GM12878 (cell line): ENCODE measurements at regions not wholly inside any gene's neighbourhood (a gene's known extent, or its start where the extent isn't known, plus 50 kb on each side); places are given as distances from the start of the nearest gene placed in this dataset.

Experiments
- ATAC-seq: fragments of 200-7000 bp; cut with Tn5 transposase; 3 replicates; pipeline ENCODE4 v1.9.1; 2020; ENCODE audit warnings: mild to moderate bottlenecking, moderate library complexity
- BruUV-seq: library from RNA; stranded (reverse); fragments of 400-500 nt; replicated peaks from 2 replicates; lab custom pipeline; 2021; lab: Mats Ljungman, UMichigan
- CTCF ChIA-PET: fragments of 300-600 bp; sonication (Branson Sonifier 250); formaldehyde crosslinking; extraction: SDS; loops from one replicate; lab custom pipeline; 2021; ENCODE audit warnings: inconsistent platforms; lab: Yijun Ruan, JAX
- POLR2A ChIA-PET: fragments of 350-600 bp; formaldehyde crosslinking; extraction: SDS; loops from one replicate; lab custom pipeline; 2021; ENCODE audit warnings: inconsistent platforms; lab: Charles Lee
- RAD21 ChIA-PET: fragments of 300-600 bp; sonication (Branson Sonifier 250); formaldehyde crosslinking; loops from one replicate; lab custom pipeline; 2023; ENCODE audit warnings: antibody characterized with exemption; ENCODE audit not compliant: unreplicated experiment; lab: Charles Lee
- SMC1A ChIA-PET: fragments of 300-600 bp; sonication (Branson Sonifier 250); formaldehyde crosslinking; loops from one replicate; lab custom pipeline; 2023; ENCODE audit not compliant: unreplicated experiment, uncharacterized antibody; lab: Charles Lee
- DNase-seq: peaks from one replicate; pipeline ENCODE4 v3.0.0-alpha.2; 2011; ENCODE audit warnings: low read depth, low spot score
- FAIRE-seq: peaks from 3 replicates; lab custom pipeline; 2011; peaks lifted over from hg19 to GRCh38; lab: Jason Lieb, UNC
- H2AFZ ChIP-seq: 2 replicates; pipeline ENCODE4 v1.6.0; 2011; ENCODE audit warnings: low read depth, low read length, control low read depth; ENCODE audit not compliant: control insufficient read depth
- H3K27ac ChIP-seq: 2 replicates; pipeline ENCODE4 v1.5.1; 2011; ENCODE audit warnings: control low read depth; ENCODE audit not compliant: control insufficient read depth, insufficient read depth
- H3K27me3 ChIP-seq, 2 experiments: replicated peaks in 1 of 2; 2 replicates each; pipeline versions ENCODE4 v1.6.0 to v1.6.1; 2011; ENCODE audit warnings: low read length in 1 of 2; ENCODE audit not compliant: control insufficient read depth in 2 of 2, insufficient read depth in 2 of 2
- H3K36me3 ChIP-seq, 2 experiments: 2 replicates each; pipeline ENCODE4 v1.5.1; 2011; ENCODE audit warnings: low read length in 1 of 2; ENCODE audit not compliant: control insufficient read depth in 2 of 2, insufficient read depth in 2 of 2
- H3K4me1 ChIP-seq: 2 replicates; pipeline ENCODE4 v1.6.1; 2011; ENCODE audit warnings: mild to moderate bottlenecking, low read length, moderate library complexity, mixed read lengths; ENCODE audit not compliant: control insufficient read depth, insufficient read depth
- H3K4me2 ChIP-seq: 2 replicates; pipeline ENCODE4 v1.6.0; 2011; ENCODE audit warnings: control low read depth; ENCODE audit not compliant: control insufficient read depth, insufficient read depth
- H3K4me3 ChIP-seq: fragments of 200-600 bp; sonication (generic); 2 replicates; pipeline ENCODE4 v1.5.1; 2016
- H3K79me2 ChIP-seq: 2 replicates; pipeline ENCODE4 v1.6.0; 2011; ENCODE audit warnings: low read length; ENCODE audit not compliant: control insufficient read depth, insufficient read depth
- H3K9ac ChIP-seq: 2 replicates; pipeline ENCODE4 v1.8.0; 2011; ENCODE audit warnings: low read length, control low read depth, mixed read lengths; ENCODE audit not compliant: control insufficient read depth, insufficient read depth
- H3K9me3 ChIP-seq: replicated peaks from 3 replicates; pipeline ENCODE4 v1.5.1; 2011; ENCODE audit warnings: mild to moderate bottlenecking, low read length; ENCODE audit not compliant: control insufficient read depth, insufficient read depth
- H4K20me1 ChIP-seq: 2 replicates; pipeline ENCODE4 v1.6.0; 2011; ENCODE audit not compliant: control insufficient read depth, insufficient read depth
- CBX5 ChIP-seq: sonication (generic); IDR thresholded peaks from 2 replicates; pipeline ENCODE4 v1.6.1; 2016; ENCODE audit warnings: low read depth, moderate library complexity, mild to moderate bottlenecking, inconsistent platforms
- CHD4 ChIP-seq: fragments of 200-600 bp; sonication (generic); IDR thresholded peaks from 2 replicates; pipeline ENCODE4 v1.6.1; 2016; ENCODE audit warnings: mild to moderate bottlenecking
- EGR1 ChIP-seq, 2 experiments: IDR thresholded peaks; 1 replicate in 1 of 2; 2 replicates in 1 of 2; pipeline ENCODE4 v1.6.1; 2011 to 2012; ENCODE audit warnings: low read depth in 2 of 2, low read length in 2 of 2, borderline replicate concordance in 1 of 2, mild to moderate bottlenecking in 1 of 2, moderate library complexity in 1 of 2
- ESRRA ChIP-seq: IDR thresholded peaks from 2 replicates; pipeline ENCODE4 v1.6.1; 2012; ENCODE audit warnings: mild to moderate bottlenecking, low read length, improper control_type of control experiment
- HDGF ChIP-seq: fragments of 450-650 bp; IDR thresholded peaks from 2 replicates; pipeline ENCODE4 v1.6.1; 2016; ENCODE audit warnings: antibody characterized with exemption
- MXI1 ChIP-seq: fragments of 150-350 bp; IDR thresholded peaks from 2 replicates; pipeline ENCODE4 v1.6.1; 2011; ENCODE audit warnings: low read depth, mild to moderate bottlenecking, inconsistent platforms, low read length, improper control_type of control experiment
- RAD21 ChIP-seq: IDR thresholded peaks from 2 replicates; pipeline ENCODE4 v1.6.1; 2011; ENCODE audit warnings: mild to moderate bottlenecking, low read depth, low read length, moderate library complexity; ENCODE audit not compliant: insufficient read depth
- SIN3A ChIP-seq: IDR thresholded peaks from 2 replicates; pipeline ENCODE4 v1.6.1; 2012; ENCODE audit warnings: low read depth, low read length, improper control_type of control experiment
- USF1 ChIP-seq: IDR thresholded peaks from 2 replicates; pipeline ENCODE4 v1.6.1; 2011; ENCODE audit warnings: borderline replicate concordance, low read depth, mild to moderate bottlenecking, moderate library complexity, mixed read lengths, low read length; ENCODE audit not compliant: insufficient read depth; ENCODE audit errors: extremely low read length
- WRNIP1 ChIP-seq: IDR thresholded peaks from 2 replicates; pipeline ENCODE4 v1.6.1; 2011; ENCODE audit warnings: low read depth, low read length, improper control_type of control experiment, borderline replicate concordance
- WGBS: methylation state at CpG from one replicate; pipeline ENCODE4 v1.1.6; 2016; ENCODE audit warnings: low lambda C conversion rate; ENCODE audit not compliant: insufficient replicate concordance, insufficient coverage; ENCODE audit errors: missing lambda C conversion rate; 5-methylcytosine and 5-hydroxymethylcytosine counted together
- in situ Hi-C: fragments of 300-500 bp; cut with MboI; formaldehyde crosslinking; loops from 9 replicates; pipeline ENCODE4 v1.14.3; 2018; ENCODE audit warnings: mixed read lengths
- intact Hi-C: fragments of 100-400 bp; cut with micrococcal nuclease; formaldehyde crosslinking; loops from one replicate; pipeline ENCODE4 v1.14.2; 2022; ENCODE audit not compliant: unreplicated experiment
- TF ChIP-seq, protein P1 (sequence below): IDR thresholded peaks from 2 replicates; pipeline ENCODE4 v1.6.1; 2012; ENCODE audit warnings: low read depth, low read length, improper control_type of control experiment

DNA sequence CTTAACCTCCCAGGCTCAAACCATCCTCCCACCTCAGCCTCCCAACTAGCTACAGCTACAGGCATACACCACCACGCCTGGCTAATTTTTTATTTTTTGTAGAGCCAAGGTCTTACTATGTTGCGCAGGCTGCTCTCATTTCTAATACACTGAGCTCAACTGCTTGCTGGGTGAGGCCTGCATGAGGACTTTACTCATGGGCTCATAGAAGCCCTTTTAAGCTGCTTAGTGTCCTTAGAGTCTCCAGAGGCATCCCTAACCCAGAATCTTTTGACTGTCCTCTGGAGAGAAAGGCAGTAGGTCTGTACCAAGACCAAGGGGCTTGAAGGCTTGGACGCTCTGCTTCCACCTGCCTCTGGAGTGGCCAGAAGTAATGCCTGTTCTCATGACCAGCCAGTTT lies 141.6 kb downstream of the TM9SF2 start:
- DNase-seq (no peak), FAIRE-seq (no peak), ATAC-seq (no peak)
- Histone ChIP-seq H3K4me1 (no peaks in the 10 kb centered on the region), H3K79me2 (no peaks in the 10 kb centered on the region), H4K20me1 (no peaks in the 10 kb centered on the region), H3K9ac (no peak overlapping the region), H3K36me3 (no peaks in the 10 kb centered on the region), H2AFZ (no peak overlapping the region), H3K4me3 (no peak overlapping the region), H3K9me3 (no peaks in the 10 kb centered on the region), H3K4me2 (no peak overlapping the region), H3K27ac (no peak overlapping the region), H3K27me3 (no peaks in the 10 kb centered on the region)
- in situ Hi-C loops = no loop called here
- POLR2A ChIA-PET = no interaction called here
- 77% methylated on average over 3 of the region's 3 CpGs for WGBS
- CTCF ChIA-PET = interaction anchor here (0.5 kb wide), 1 partner anchor 175 kb away, joined by 3 read pairs; no protein-coding TSS in a partner anchor
- SMC1A ChIA-PET = interaction anchor here (1.0 kb wide), 1 partner anchor 141 kb away, joined by 3 read pairs; no protein-coding TSS in a partner anchor
- TF ChIP-seq, protein P1, sequence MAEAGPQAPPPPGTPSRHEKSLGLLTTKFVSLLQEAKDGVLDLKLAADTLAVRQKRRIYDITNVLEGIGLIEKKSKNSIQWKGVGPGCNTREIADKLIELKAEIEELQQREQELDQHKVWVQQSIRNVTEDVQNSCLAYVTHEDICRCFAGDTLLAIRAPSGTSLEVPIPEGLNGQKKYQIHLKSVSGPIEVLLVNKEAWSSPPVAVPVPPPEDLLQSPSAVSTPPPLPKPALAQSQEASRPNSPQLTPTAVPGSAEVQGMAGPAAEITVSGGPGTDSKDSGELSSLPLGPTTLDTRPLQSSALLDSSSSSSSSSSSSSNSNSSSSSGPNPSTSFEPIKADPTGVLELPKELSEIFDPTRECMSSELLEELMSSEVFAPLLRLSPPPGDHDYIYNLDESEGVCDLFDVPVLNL = no peak
- no peak for TF ChIP-seq ESRRA
- TF ChIP-seq CBX5 = no peak
- no peak for TF ChIP-seq RAD21
- no TSS peak for BruUV-seq
- RAD21 ChIA-PET = no interaction called here
- intact Hi-C loops = no loop called here

GRCh38 chr13:99642006-99642405 lies 140.7 kb downstream of the TM9SF2 start:
- in situ Hi-C loops (no loop called here), intact Hi-C loops (no loop called here)
- 88% methylated on average over 4 of the region's 4 CpGs for WGBS

More at GRCh38 chr13:99642006-99642405, 140.7 kb downstream of the TM9SF2 start:
- no peak for ATAC-seq
- Histone ChIP-seq H3K27me3 (no peaks in the 10 kb centered on the region), H3K79me2 (no peaks in the 10 kb centered on the region), H2AFZ (no peak overlapping the region), H4K20me1 (no peaks in the 10 kb centered on the region), H3K4me3 (no peak overlapping the region), H3K27ac (no peak overlapping the region), H3K9me3 (no peaks in the 10 kb centered on the region), H3K4me2 (no peak overlapping the region), H3K36me3 (no peaks in the 10 kb centered on the region), H3K4me1 (peaks cover 3% of the 10 kb centered on the region), H3K9ac (no peak overlapping the region)
- ChIA-PET SMC1A (no interaction called here), CTCF (interaction anchor here (2.1 kb wide), 1 partner anchor 15 kb away, joined by 7 read pairs; no protein-coding TSS in a partner anchor), POLR2A (no interaction called here), RAD21 (no interaction called here)
- no TSS peak for BruUV-seq
- FAIRE-seq = no peak
- no peak for DNase-seq
- TF ChIP-seq USF1 (no peak), CHD4 (no peak), MXI1 (no peak), WRNIP1 (no peak), SIN3A (no peak), EGR1 (IDR thresholded peaks at IDR 0.05; ENCODE audit: borderline replicate concordance in 1 of 2, low read depth in 2 of 2, low read length in 2 of 2) (no peak), HDGF (no peak)
